ENCODE measurements at regions not wholly inside any gene's neighbourhood (a gene's known extent, or its start where the extent isn't known, plus 50 kb on each side); places are given as distances from the start of the nearest gene placed in this dataset.

- TF ChIP-seq REST (tag by site-specific recombination; IDR thresholded peaks at IDR 0.05) (no peak), ZNF239 (tag by site-specific recombination; IDR thresholded peaks at IDR 0.05) (no peak), ZNF658 (tag by site-specific recombination; IDR thresholded peaks at IDR 0.05) (no peak), AEBP2 (tag by site-specific recombination; IDR thresholded peaks at IDR 0.05; ENCODE audit: borderline replicate concordance) (no peak), ZEB2 (tag by site-specific recombination; IDR thresholded peaks at IDR 0.05) (0 out of 2 replicates have a peak, but pooled peaks have one; percentile 28), ZNF155 (tag by site-specific recombination; IDR thresholded peaks at IDR 0.05) (no peak), KLF7 (tag by site-specific recombination; IDR thresholded peaks at IDR 0.05; ENCODE audit: borderline replicate concordance) (peak; percentile 69; the same call in 1 of the 2 replicates), GLIS1 (tag by site-specific recombination; IDR thresholded peaks at IDR 0.05) (0 out of 2 replicates have a peak, but pooled peaks have one; percentile 11), FEZF1 (tag by site-specific recombination; IDR thresholded peaks at IDR 0.05) (peak; percentile 35; the same call in 1 of the 2 replicates), ZNF664 (tag by site-specific recombination; IDR thresholded peaks at IDR 0.05) (no peak), ZFHX2 (tag by site-specific recombination; conservative IDR thresholded peaks at IDR 0.05) (no peak), ZNF292 (tag by site-specific recombination; IDR thresholded peaks at IDR 0.05; ENCODE audit: borderline replicate concordance, low read depth) (no peak), ZNF280C (tag by site-specific recombination; IDR thresholded peaks at IDR 0.05) (no peak), ZNF169 (tag by site-specific recombination; IDR thresholded peaks at IDR 0.05) (no peak), ZNF544 (tag by site-specific recombination; IDR thresholded peaks at IDR 0.05) (no peak), ZNF571 (tag by site-specific recombination; IDR thresholded peaks at IDR 0.05) (no peak), PRDM4 (tag by site-specific recombination; IDR thresholded peaks at IDR 0.05) (peak; percentile 88), KLF9 (tag by site-specific recombination; IDR thresholded peaks at IDR 0.05; ENCODE audit: low read depth) (no peak), ZNF585B (tag by site-specific recombination; IDR thresholded peaks at IDR 0.05) (no peak), ZNF174 (tag by site-specific recombination; IDR thresholded peaks at IDR 0.05) (no peak), TRIM28 (IDR thresholded peaks at IDR 0.05; ENCODE audit: borderline replicate concordance, low read length) (no peak), ZNF473 (tag by site-specific recombination; IDR thresholded peaks at IDR 0.05) (no peak), ZNF645 (tag by site-specific recombination; IDR thresholded peaks at IDR 0.05) (no peak), ZNF623 (tag by site-specific recombination; IDR thresholded peaks at IDR 0.05) (no peak), ZNF777 (tag by site-specific recombination; IDR thresholded peaks at IDR 0.05; ENCODE audit: borderline replicate concordance) (no peak), ZNF366 (tag by site-specific recombination; conservative IDR thresholded peaks at IDR 0.05) (no peak; the same call in 1 of the 2 replicates), ZNF654 (tag by site-specific recombination; IDR thresholded peaks at IDR 0.05; ENCODE audit: low read depth) (no peak), ZNF707 (tag by site-specific recombination; IDR thresholded peaks at IDR 0.05) (no peak), ZNF626 (tag by site-specific recombination; IDR thresholded peaks at IDR 0.05) (no peak), ZNF629 (tag by site-specific recombination; IDR thresholded peaks at IDR 0.05) (0 out of 2 replicates have a peak, but pooled peaks have one; percentile 34)
These were observed 66.5 kb upstream of the TGIF1 start (continued) for GRCh38 chr18:3383381-3383915.
